ENCODE measurements at regions not wholly inside any gene's neighbourhood (a gene's known extent, or its start where the extent isn't known, plus 50 kb on each side); places are given as distances from the start of the nearest gene placed in this dataset.

DNA sequence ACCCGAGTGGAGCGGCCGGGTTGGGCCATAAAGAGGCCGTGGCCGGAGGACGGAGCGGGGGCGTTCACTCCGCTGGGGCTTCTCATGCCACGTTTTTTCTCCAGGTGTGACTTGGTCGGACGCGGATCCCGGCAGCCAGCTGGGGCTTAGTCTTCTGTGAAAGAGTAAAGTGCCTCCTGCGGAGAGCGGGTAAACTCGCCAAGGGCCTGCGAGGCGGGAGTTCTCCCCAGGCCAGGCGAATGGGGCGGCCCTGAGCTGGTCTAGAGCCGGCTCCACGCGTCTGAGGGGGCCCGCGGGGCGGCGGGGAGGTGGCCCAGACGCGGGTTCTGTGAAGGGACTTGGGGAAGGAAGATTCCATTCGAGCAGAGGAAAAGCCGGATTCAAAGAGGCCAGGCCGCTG lies 86.3 kb upstream of the VIPR2 start:
- no peak for TF ChIP-seq GABPA (IDR thresholded peaks at IDR 0.05; ENCODE audit: low read depth)
- TF ChIP-seq, protein P1, sequence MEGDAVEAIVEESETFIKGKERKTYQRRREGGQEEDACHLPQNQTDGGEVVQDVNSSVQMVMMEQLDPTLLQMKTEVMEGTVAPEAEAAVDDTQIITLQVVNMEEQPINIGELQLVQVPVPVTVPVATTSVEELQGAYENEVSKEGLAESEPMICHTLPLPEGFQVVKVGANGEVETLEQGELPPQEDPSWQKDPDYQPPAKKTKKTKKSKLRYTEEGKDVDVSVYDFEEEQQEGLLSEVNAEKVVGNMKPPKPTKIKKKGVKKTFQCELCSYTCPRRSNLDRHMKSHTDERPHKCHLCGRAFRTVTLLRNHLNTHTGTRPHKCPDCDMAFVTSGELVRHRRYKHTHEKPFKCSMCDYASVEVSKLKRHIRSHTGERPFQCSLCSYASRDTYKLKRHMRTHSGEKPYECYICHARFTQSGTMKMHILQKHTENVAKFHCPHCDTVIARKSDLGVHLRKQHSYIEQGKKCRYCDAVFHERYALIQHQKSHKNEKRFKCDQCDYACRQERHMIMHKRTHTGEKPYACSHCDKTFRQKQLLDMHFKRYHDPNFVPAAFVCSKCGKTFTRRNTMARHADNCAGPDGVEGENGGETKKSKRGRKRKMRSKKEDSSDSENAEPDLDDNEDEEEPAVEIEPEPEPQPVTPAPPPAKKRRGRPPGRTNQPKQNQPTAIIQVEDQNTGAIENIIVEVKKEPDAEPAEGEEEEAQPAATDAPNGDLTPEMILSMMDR (IDR thresholded peaks at IDR 0.05; ENCODE audit: insufficient read depth, low read length): no peak
- TF ChIP-seq, protein P2, sequence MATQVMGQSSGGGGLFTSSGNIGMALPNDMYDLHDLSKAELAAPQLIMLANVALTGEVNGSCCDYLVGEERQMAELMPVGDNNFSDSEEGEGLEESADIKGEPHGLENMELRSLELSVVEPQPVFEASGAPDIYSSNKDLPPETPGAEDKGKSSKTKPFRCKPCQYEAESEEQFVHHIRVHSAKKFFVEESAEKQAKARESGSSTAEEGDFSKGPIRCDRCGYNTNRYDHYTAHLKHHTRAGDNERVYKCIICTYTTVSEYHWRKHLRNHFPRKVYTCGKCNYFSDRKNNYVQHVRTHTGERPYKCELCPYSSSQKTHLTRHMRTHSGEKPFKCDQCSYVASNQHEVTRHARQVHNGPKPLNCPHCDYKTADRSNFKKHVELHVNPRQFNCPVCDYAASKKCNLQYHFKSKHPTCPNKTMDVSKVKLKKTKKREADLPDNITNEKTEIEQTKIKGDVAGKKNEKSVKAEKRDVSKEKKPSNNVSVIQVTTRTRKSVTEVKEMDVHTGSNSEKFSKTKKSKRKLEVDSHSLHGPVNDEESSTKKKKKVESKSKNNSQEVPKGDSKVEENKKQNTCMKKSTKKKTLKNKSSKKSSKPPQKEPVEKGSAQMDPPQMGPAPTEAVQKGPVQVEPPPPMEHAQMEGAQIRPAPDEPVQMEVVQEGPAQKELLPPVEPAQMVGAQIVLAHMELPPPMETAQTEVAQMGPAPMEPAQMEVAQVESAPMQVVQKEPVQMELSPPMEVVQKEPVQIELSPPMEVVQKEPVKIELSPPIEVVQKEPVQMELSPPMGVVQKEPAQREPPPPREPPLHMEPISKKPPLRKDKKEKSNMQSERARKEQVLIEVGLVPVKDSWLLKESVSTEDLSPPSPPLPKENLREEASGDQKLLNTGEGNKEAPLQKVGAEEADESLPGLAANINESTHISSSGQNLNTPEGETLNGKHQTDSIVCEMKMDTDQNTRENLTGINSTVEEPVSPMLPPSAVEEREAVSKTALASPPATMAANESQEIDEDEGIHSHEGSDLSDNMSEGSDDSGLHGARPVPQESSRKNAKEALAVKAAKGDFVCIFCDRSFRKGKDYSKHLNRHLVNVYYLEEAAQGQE (IDR thresholded peaks at IDR 0.05; ENCODE audit: insufficient replicate concordance, low read depth): no peak
- TF ChIP-seq SPI1 (IDR thresholded peaks at IDR 0.05; ENCODE audit: borderline replicate concordance, low read depth): no peak
- TF ChIP-seq POLR2AphosphoS5 (IDR thresholded peaks at IDR 0.05; ENCODE audit: low read depth): no peak
- no peak overlapping the region for H3K27ac ChIP-seq (replicated peaks)
- H3K4me3 ChIP-seq (replicated peaks; ENCODE audit: insufficient read depth, low read length): no peak overlapping the region
- H3K27me3 ChIP-seq (ENCODE audit: insufficient read depth, poor library complexity, severe bottlenecking): no peaks in the 10 kb centered on the region
- no peak for DNase-seq (ENCODE audit: low read depth in 1 of 2, low spot score in 1 of 2)

DNA sequence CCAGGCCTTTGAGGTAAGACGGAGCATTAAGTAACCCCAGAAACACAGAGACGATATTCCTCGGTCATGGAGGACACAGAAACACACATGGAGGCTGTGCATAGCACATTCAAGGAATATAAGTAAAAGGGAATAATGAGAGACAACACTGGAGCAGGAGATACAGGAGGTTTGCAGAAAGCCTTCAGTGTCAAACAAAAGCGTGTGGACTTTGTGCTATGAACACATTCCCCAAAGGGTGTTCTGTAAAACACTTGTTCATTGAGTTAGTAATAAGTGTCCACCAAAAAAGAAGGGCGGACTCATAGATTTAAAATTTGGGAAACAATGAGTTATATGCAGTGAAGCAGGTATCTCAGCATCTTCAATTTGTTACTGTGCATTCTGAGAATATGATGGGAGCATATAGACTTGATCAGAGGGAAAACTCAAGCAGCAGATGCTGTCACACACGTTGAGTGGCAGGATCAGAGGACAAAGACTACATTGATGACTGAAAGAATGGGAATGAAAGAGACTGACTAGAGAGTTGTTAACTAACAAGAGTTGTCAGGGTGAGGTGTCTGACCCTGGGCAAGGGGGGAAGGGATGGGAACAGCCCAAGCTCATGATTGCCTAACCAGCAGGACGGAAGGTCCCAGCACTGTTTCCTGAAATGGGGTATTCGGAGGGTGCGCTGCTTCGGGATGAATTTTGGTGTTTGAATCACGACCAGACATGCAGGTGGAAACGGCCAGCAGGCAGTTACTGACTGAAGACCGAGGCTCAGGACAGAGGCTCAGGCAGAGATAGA lies 85.2 kb upstream of the VIPR2 start:
- Histone ChIP-seq H3K27ac (replicated peaks) (no peak overlapping the region), H3K4me3 (replicated peaks; ENCODE audit: insufficient read depth, low read length) (no peak overlapping the region), H3K27me3 (ENCODE audit: insufficient read depth, poor library complexity, severe bottlenecking) (no peaks in the 10 kb centered on the region)
- TF ChIP-seq SPI1 (IDR thresholded peaks at IDR 0.05; ENCODE audit: borderline replicate concordance, low read depth) (no peak), POLR2AphosphoS5 (IDR thresholded peaks at IDR 0.05; ENCODE audit: low read depth) (no peak), GABPA (IDR thresholded peaks at IDR 0.05; ENCODE audit: low read depth) (no peak)
- TF ChIP-seq, protein P1 (IDR thresholded peaks at IDR 0.05; ENCODE audit: insufficient read depth, low read length): no peak
- TF ChIP-seq, protein P2 (IDR thresholded peaks at IDR 0.05; ENCODE audit: insufficient replicate concordance, low read depth): no peak
- no peak for DNase-seq (ENCODE audit: low read depth in 1 of 2, low spot score in 1 of 2)

DNA sequence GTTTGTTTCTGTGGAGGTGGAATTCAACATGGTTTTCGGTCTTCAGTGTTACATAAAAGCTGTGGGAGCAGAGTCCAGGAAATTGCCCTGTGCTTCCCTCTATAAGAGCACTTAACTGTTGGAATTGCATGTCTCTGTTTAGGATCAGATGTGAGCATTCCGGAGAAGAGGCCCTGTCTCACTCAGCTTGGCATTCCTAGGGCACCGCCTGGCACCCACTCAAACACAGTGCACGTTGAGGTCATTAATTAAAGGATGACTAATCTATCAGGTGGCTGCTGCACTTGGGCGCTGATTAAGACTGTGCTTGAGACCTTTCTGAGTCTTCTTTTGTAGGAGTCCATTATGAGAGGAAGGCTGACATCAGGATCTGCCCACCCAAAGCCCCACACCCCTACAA lies 82.8 kb upstream of the VIPR2 start:
- Histone ChIP-seq H3K27ac (replicated peaks) (no peak overlapping the region), H3K27me3 (ENCODE audit: insufficient read depth, poor library complexity, severe bottlenecking) (peaks cover 2% of the 10 kb centered on the region), H3K4me3 (replicated peaks; ENCODE audit: insufficient read depth, low read length) (no peak overlapping the region)
- TF ChIP-seq GABPA (IDR thresholded peaks at IDR 0.05; ENCODE audit: low read depth) (no peak), SPI1 (IDR thresholded peaks at IDR 0.05; ENCODE audit: borderline replicate concordance, low read depth) (no peak), POLR2AphosphoS5 (IDR thresholded peaks at IDR 0.05; ENCODE audit: low read depth) (no peak)
- TF ChIP-seq, protein P1 (IDR thresholded peaks at IDR 0.05; ENCODE audit: insufficient read depth, low read length): no peak
- TF ChIP-seq, protein P2 (IDR thresholded peaks at IDR 0.05; ENCODE audit: insufficient replicate concordance, low read depth): no peak
- no peak for DNase-seq (ENCODE audit: low read depth in 1 of 2, low spot score in 1 of 2)

Measured in HL-60 (cell line).